ENCODE measurements at regions not wholly inside any gene's neighbourhood (a gene's known extent, or its start where the extent isn't known, plus 50 kb on each side); places are given as distances from the start of the nearest gene placed in this dataset.

DNA sequence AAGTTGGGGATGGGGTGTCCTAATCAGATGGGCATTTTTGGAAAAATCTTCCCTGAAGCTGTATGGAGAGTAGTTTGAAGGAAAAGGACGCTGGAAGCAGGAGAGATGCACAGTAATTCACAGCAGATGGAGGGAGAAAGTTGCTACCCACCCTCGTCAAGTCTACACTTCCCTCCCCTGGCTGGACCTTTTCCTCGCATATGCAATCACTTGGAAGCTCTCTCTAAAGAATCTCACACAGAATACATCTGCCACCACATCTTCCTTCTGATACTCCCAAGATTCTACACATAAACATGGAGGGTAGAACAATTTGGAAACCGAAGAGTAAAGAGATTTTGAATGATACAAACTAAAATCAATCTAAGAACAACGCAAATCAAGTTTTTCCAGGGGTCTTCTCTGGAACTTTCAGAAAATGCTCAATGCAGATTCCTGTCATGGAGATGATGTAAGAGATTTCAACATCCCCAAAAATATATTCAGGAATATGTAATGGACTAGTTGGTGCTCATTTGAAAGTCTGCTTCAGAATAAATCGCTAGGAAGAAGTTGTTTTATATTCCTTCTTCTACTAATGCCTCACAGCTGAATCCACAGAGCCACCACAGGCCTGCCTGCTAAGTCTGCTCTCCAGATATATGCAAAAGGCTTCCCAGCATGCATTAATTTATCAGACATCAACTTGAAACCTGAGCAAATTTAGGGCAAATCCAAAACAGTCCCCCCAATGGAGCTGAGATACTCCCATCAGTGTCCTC lies 291.5 kb downstream of the LRATD1 start:
- no peaks in the 10 kb centered on the region for H3K27me3 ChIP-seq (ENCODE audit: control insufficient read depth, insufficient read depth, low read length)
- H3K4me3 ChIP-seq (ENCODE audit: low read length in 3 of 3): no peak overlapping the region
- no peak overlapping the region for H3K27ac ChIP-seq (ENCODE audit: low read depth in 2 of 2, low read length in 2 of 2)
- DNase-seq (no peak), FAIRE-seq (no peak)
- H3K9ac ChIP-seq (ENCODE audit: low read length in 3 of 3): no peak overlapping the region
- TF ChIP-seq, protein P1, sequence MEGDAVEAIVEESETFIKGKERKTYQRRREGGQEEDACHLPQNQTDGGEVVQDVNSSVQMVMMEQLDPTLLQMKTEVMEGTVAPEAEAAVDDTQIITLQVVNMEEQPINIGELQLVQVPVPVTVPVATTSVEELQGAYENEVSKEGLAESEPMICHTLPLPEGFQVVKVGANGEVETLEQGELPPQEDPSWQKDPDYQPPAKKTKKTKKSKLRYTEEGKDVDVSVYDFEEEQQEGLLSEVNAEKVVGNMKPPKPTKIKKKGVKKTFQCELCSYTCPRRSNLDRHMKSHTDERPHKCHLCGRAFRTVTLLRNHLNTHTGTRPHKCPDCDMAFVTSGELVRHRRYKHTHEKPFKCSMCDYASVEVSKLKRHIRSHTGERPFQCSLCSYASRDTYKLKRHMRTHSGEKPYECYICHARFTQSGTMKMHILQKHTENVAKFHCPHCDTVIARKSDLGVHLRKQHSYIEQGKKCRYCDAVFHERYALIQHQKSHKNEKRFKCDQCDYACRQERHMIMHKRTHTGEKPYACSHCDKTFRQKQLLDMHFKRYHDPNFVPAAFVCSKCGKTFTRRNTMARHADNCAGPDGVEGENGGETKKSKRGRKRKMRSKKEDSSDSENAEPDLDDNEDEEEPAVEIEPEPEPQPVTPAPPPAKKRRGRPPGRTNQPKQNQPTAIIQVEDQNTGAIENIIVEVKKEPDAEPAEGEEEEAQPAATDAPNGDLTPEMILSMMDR (IDR thresholded peaks at IDR 0.05; ENCODE audit: borderline replicate concordance, extremely low read depth, insufficient read depth): no peak
- intact Hi-C loops (cut with DNase I): no loop called here
- no peaks in the 10 kb centered on the region for H3K4me1 ChIP-seq (ENCODE audit: control insufficient read depth in 2 of 3, insufficient read depth in 2 of 3, low read depth in 1 of 3, low read length in 3 of 3)
- H3K9me3 ChIP-seq (ENCODE audit: control insufficient read depth in 2 of 3, insufficient read depth in 1 of 3, low read length in 3 of 3): no peaks in the 10 kb centered on the region
- no peaks in the 10 kb centered on the region for H3K36me3 ChIP-seq (ENCODE audit: control insufficient read depth in 2 of 3, insufficient read depth in 3 of 3, low read length in 3 of 3)

DNA sequence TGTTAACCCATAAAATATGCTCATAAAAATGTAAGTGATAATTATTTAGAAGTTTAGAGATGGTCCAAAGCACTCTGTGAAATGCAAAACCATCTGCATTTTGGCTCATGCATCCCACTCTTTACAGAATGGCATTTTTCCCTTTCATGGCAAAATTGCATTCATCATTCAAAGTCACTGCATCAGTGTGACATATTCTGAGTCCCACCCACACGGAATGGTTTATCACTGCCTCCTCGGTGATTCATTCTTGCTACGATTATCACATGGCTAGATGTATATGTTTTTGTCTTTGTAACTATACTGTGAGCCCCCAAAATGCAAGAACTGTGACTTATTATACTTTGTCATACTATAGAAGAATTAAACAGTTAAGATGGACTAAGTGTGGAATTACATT lies 293.0 kb downstream of the LRATD1 start:
- no peaks in the 10 kb centered on the region for H3K9me3 ChIP-seq (ENCODE audit: control insufficient read depth in 2 of 3, insufficient read depth in 1 of 3, low read length in 3 of 3)
- FAIRE-seq: no peak
- no peak for DNase-seq
- no peaks in the 10 kb centered on the region for H3K4me1 ChIP-seq (ENCODE audit: control insufficient read depth in 2 of 3, insufficient read depth in 2 of 3, low read depth in 1 of 3, low read length in 3 of 3)
- intact Hi-C loops (cut with DNase I): no loop called here
- no peak overlapping the region for H3K27ac ChIP-seq (ENCODE audit: low read depth in 2 of 2, low read length in 2 of 2)
- no peaks in the 10 kb centered on the region for H3K36me3 ChIP-seq (ENCODE audit: control insufficient read depth in 2 of 3, insufficient read depth in 3 of 3, low read length in 3 of 3)
- H3K27me3 ChIP-seq (ENCODE audit: control insufficient read depth, insufficient read depth, low read length): no peaks in the 10 kb centered on the region
- H3K4me3 ChIP-seq (ENCODE audit: low read length in 3 of 3): no peak overlapping the region
- TF ChIP-seq, protein P1 (IDR thresholded peaks at IDR 0.05; ENCODE audit: borderline replicate concordance, extremely low read depth, insufficient read depth): no peak
- no peak overlapping the region for H3K9ac ChIP-seq (ENCODE audit: low read length in 3 of 3)

DNA sequence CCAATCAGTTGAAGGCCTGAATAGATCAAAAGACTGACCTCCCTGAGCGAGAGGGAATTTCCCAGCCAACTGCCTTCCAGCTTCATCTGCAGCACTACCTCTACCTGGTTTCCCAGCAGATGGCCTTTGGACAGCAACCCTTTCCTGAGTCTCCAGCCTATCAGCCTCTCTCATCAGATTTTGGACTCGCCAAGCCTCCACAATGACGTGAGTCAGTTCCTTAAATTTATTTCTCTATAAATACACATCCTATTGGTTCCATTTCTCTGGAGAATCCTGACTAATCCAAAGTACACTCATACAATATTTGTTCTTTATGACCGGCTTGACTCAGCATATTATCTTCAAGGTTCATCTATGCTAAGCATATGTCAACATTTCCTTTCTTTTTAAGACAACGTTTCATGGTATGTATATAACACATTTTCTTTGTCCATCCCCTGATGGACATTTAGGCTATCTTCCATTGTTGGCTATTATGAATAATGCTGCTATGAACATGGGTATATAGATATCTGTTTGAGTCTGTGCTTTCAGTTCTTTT lies 294.6 kb downstream of the LRATD1 start:
- Histone ChIP-seq H3K4me1 (ENCODE audit: control insufficient read depth in 2 of 3, insufficient read depth in 2 of 3, low read depth in 1 of 3, low read length in 3 of 3) (no peaks in the 10 kb centered on the region), H3K27me3 (ENCODE audit: control insufficient read depth, insufficient read depth, low read length) (no peaks in the 10 kb centered on the region), H3K9ac (ENCODE audit: low read length in 3 of 3) (no peak overlapping the region), H3K4me3 (ENCODE audit: low read length in 3 of 3) (no peak overlapping the region), H3K9me3 (ENCODE audit: control insufficient read depth in 2 of 3, insufficient read depth in 1 of 3, low read length in 3 of 3) (no peaks in the 10 kb centered on the region), H3K36me3 (ENCODE audit: control insufficient read depth in 2 of 3, insufficient read depth in 3 of 3, low read length in 3 of 3) (no peaks in the 10 kb centered on the region), H3K27ac (ENCODE audit: low read depth in 2 of 2, low read length in 2 of 2) (no peak overlapping the region)
- intact Hi-C loops (cut with DNase I): no loop called here
- TF ChIP-seq, protein P1 (IDR thresholded peaks at IDR 0.05; ENCODE audit: borderline replicate concordance, extremely low read depth, insufficient read depth): no peak
- FAIRE-seq (no peak), DNase-seq (no peak)
